K562 (cell line): ENCODE measurements at regions not wholly inside any gene's neighbourhood (a gene's known extent, or its start where the extent isn't known, plus 50 kb on each side); places are given as distances from the start of the nearest gene placed in this dataset.

ENCODE experiments used
- ATAC-seq: fragments of 200-7000 bp; cut with Tn5 transposase; 3 replicates; pipeline ENCODE4 v1.9.1; 2020; ENCODE audit warnings: moderate library complexity
- BruUV-seq: library from RNA; stranded (reverse); fragments of 400-500 nt; replicated peaks from 2 replicates; lab custom pipeline; 2021; lab: Mats Ljungman, UMichigan
- CTCF ChIA-PET: fragments of 300-600 bp; formaldehyde crosslinking; extraction: SDS; loops from one replicate; lab custom pipeline; 2021; ENCODE audit warnings: low intra/inter-chr PET ratio; lab: Yijun Ruan, JAX
- POLR2A ChIA-PET: fragments of 300-600, 350-650 bp; sonication (Branson Sonifier 250); formaldehyde crosslinking; extraction: SDS; loops from one replicate; lab custom pipeline; 2021; ENCODE audit warnings: antibody characterized with exemption, inconsistent platforms; lab: Yijun Ruan, JAX
- DNase-seq, 4 experiments: peaks; one replicate each; pipeline versions ENCODE4 v3.0.0 to v3.0.0-alpha.2; 2011 to 2018; ENCODE audit warnings: low spot score in 3 of 4, mixed read lengths in 3 of 4; ENCODE audit errors: extremely low read depth in 1 of 4
- FAIRE-seq: peaks from 2 replicates; lab custom pipeline; 2011; peaks lifted over from hg19 to GRCh38; lab: Jason Lieb, UNC
- H2AFZ ChIP-seq: 2 replicates; pipeline ENCODE4 v1.6.0; 2011; ENCODE audit warnings: low read depth, low read length, control low read depth, inconsistent platforms
- H3K27ac ChIP-seq: fragments of 200-600 bp; 3 replicates; pipeline ENCODE4 v1.8.0; 2011; ENCODE audit warnings: low read depth, mild to moderate bottlenecking, control low read depth, inconsistent platforms, low read length, moderate library complexity, mixed read lengths; ENCODE audit errors: extremely low read depth
- H3K27me3 ChIP-seq, 2 experiments: fragments of 300-600 bp in 1 of 2; 2 replicates in 1 of 2; 3 replicates in 1 of 2; pipeline versions ENCODE4 v1.6.0 to v1.8.0; 2011; ENCODE audit warnings: inconsistent platforms in 2 of 2, low read length in 2 of 2, mild to moderate bottlenecking in 1 of 2, mixed read lengths in 1 of 2, moderate library complexity in 1 of 2; ENCODE audit not compliant: control insufficient read depth in 2 of 2, insufficient read depth in 2 of 2
- H3K36me3 ChIP-seq: fragments of 300-600 bp; 3 replicates; pipeline ENCODE4 v1.8.0; 2011; ENCODE audit warnings: mild to moderate bottlenecking, low read length, inconsistent platforms; ENCODE audit not compliant: control insufficient read depth, insufficient read depth
- H3K4me1 ChIP-seq, 2 experiments: fragments of 200-600 bp in 1 of 2; replicated peaks in 1 of 2; 2 replicates in 1 of 2; 3 replicates in 1 of 2; pipeline versions ENCODE4 v1.5.1 to v1.8.0; 2011; ENCODE audit warnings: inconsistent platforms in 2 of 2, low read length in 2 of 2, mild to moderate bottlenecking in 1 of 2, mixed read lengths in 1 of 2, moderate library complexity in 1 of 2; ENCODE audit not compliant: control insufficient read depth in 2 of 2, insufficient read depth in 2 of 2
- H3K4me2 ChIP-seq: 2 replicates; pipeline ENCODE4 v1.6.1; 2011; ENCODE audit warnings: low read length, control low read depth, inconsistent platforms, mixed read lengths; ENCODE audit not compliant: insufficient read depth
- H3K4me3 ChIP-seq: fragments of 200-600 bp; sonication (generic), shearing (Covaris generic); 2 replicates; pipeline ENCODE4 v1.5.1; 2016; ENCODE audit warnings: control low read depth, inconsistent platforms
- H3K79me2 ChIP-seq: fragments of 200-600 bp; 3 replicates; pipeline ENCODE4 v1.8.0; 2011; ENCODE audit warnings: low read length, inconsistent platforms; ENCODE audit not compliant: control insufficient read depth, insufficient read depth
- H3K9ac ChIP-seq, 2 experiments: 2 replicates each; pipeline versions ENCODE4 v1.6.0 to v1.6.1; 2011; ENCODE audit warnings: low read depth in 2 of 2, low read length in 2 of 2, control low read depth in 1 of 2, inconsistent platforms in 1 of 2, mild to moderate bottlenecking in 1 of 2, mixed read lengths in 1 of 2; ENCODE audit not compliant: insufficient read depth in 1 of 2
- H3K9me1 ChIP-seq: one replicate; pipeline ENCODE4 v1.6.0; 2011; ENCODE audit warnings: inconsistent platforms, mild to moderate bottlenecking, low read length, moderate library complexity; ENCODE audit not compliant: control insufficient read depth, insufficient read depth
- H3K9me3 ChIP-seq: replicated peaks from 2 replicates; pipeline ENCODE4 v1.5.1; 2011; ENCODE audit warnings: low read depth, low read length, inconsistent platforms; ENCODE audit not compliant: control insufficient read depth, insufficient read depth
- H4K20me1 ChIP-seq: replicated peaks from 2 replicates; pipeline ENCODE4 v1.6.1; 2011; ENCODE audit warnings: low read length, inconsistent platforms, mixed read lengths; ENCODE audit not compliant: control insufficient read depth, insufficient read depth
- CBFA2T3 ChIP-seq: fragments of 450-650 bp; IDR thresholded peaks from 2 replicates; pipeline ENCODE4 v1.6.1; 2017
- COPS2 ChIP-seq: fragments of 450-650 bp; conservative IDR thresholded peaks from 2 replicates; pipeline ENCODE4 v1.6.1; 2016; ENCODE audit warnings: mild to moderate bottlenecking, moderate library complexity
- NEUROD1 ChIP-seq: fragments of 150-350 bp; IDR thresholded peaks from 2 replicates; pipeline ENCODE4 v1.6.1; 2014; ENCODE audit warnings: borderline replicate concordance, low read length, low read depth; ENCODE audit not compliant: partially characterized antibody
- SAFB ChIP-seq: fragments of 200-400 bp; formaldehyde crosslinking; IDR thresholded peaks from 2 replicates; pipeline ENCODE4 v1.6.1; 2017; ENCODE audit warnings: low read depth, low read length, borderline replicate concordance
- ZSCAN32 ChIP-seq: fragments of 450-650 bp; formaldehyde crosslinking; IDR thresholded peaks from 2 replicates; pipeline ENCODE4 v1.4.0; 2020; ENCODE audit warnings: mild to moderate bottlenecking, moderate library complexity
- WGBS: fragments of 100-300 bp; shearing (Covaris generic); methylation state at CpG from one replicate; pipeline ENCODE4 v1.1.6; 2016; ENCODE audit warnings: low coverage, mixed read lengths; ENCODE audit not compliant: insufficient coverage; ENCODE audit errors: missing lambda C conversion rate; 5-methylcytosine and 5-hydroxymethylcytosine counted together
- in situ Hi-C: fragments of 300-500 bp; cut with MboI; formaldehyde crosslinking; loops from 4 replicates; pipeline ENCODE4 v1.15.0; 2018; ENCODE audit warnings: inconsistent platforms, mixed read lengths
- intact Hi-C: fragments of 100-400 bp; cut with micrococcal nuclease; formaldehyde crosslinking; loops from 2 replicates; pipeline ENCODE4 v1.14.2; 2022
- TF ChIP-seq, protein P1 (sequence below): fragments of 250-450 bp; sonication (Bioruptor Pico); IDR thresholded peaks from 2 replicates; pipeline ENCODE4 v1.5.0; 2022; ENCODE audit warnings: mild to moderate bottlenecking

DNA sequence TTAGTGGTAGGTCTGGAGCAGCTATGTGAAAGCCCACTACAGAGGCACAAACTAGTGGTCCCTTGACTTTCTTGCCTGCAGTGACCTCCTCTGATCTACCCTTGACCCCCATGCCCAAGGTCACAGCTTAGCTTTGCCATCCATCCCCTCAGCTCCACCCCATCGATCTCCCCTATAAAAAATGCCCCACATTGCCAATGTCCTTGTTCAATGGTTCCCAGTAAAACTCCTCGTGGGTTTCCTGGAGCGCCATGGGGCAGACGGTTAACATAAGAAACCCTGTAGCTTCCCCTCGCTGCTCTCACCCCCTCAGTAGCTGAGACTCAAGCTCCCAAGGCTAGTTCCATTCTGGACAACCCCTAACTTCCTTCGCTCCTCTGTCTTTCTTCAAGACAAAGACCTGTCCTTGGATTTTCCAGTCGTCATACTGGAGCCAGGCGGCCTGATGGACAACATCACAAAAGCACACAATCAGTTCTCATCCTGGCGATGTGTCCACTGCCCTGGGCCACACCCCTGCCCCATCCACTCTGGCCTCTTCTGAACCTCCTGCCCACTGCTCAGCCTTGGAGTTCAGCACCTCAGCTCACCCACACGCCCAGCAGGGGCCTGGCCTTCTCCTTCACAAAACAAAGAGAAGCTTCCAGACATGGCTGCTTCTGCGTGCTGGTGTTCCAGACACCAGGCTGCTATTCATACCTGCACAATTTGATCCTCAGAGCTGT, 1429.3 kb downstream of the BRD1 start (continued):
- TF ChIP-seq, protein P1, sequence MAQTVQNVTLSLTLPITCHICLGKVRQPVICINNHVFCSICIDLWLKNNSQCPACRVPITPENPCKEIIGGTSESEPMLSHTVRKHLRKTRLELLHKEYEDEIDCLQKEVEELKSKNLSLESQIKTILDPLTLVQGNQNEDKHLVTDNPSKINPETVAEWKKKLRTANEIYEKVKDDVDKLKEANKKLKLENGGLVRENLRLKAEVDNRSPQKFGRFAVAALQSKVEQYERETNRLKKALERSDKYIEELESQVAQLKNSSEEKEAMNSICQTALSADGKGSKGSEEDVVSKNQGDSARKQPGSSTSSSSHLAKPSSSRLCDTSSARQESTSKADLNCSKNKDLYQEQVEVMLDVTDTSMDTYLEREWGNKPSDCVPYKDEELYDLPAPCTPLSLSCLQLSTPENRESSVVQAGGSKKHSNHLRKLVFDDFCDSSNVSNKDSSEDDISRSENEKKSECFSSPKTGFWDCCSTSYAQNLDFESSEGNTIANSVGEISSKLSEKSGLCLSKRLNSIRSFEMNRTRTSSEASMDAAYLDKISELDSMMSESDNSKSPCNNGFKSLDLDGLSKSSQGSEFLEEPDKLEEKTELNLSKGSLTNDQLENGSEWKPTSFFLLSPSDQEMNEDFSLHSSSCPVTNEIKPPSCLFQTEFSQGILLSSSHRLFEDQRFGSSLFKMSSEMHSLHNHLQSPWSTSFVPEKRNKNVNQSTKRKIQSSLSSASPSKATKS: no peak
- TF ChIP-seq NEUROD1 (no peak), CBFA2T3 (no peak)

DNA sequence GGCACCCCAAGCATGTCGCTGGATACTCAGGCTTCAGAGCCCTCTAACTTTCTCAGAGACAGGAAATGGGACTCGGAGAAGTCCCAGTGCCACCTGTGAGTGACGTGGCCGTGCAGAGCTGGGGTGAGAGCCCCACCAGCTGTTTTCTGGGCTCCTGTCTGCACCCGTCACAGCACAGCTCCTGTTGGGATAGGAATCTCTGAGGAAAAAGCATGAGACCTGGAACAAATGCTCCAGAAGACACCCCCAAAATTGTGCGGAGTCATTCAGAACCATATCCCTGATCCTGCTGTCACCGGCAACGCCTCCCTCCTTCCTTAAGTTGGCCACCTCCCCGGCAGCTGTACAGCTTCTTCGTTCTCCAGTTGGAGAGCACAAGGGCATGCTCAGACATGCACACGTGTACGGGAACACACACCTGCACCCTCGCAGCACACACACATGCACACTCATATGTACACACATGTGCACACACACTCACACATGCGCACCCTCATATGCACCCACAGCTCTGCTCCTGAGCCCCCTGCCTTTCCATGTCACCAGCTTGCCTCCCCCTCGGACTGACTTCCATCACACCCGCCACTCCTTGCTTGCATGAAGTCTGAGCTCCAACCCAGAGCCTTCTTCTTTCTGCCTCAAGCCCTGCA, 1430.0 kb downstream of the BRD1 start:
- Histone ChIP-seq H3K4me3 (no peak overlapping the region), H2AFZ (no peak overlapping the region), H3K4me2 (no peak overlapping the region), H3K36me3 (no peaks in the 10 kb centered on the region), H3K9me3 (no peaks in the 10 kb centered on the region), H3K9me1 (no peaks in the 10 kb centered on the region), H3K79me2 (no peaks in the 10 kb centered on the region), H3K27me3 (peaks cover 0 to 20% of the 10 kb centered on the region in 2 experiments; a peak in 2 of 5 replicates), H3K4me1 (no peaks in the 10 kb centered on the region), H3K27ac (no peak overlapping the region), H3K9ac (no peak overlapping the region), H4K20me1 (no peaks in the 10 kb centered on the region)
- DNase-seq: no peak
- TF ChIP-seq ZSCAN32 (CRISPR knock-in tag) (no peak), SAFB (no peak), COPS2 (no peak)
- intact Hi-C loops: no loop called here
- CTCF ChIA-PET: no interaction called here
- WGBS: 0% methylated on average over 11 of the region's 16 CpGs
- FAIRE-seq: no peak
- POLR2A ChIA-PET: interaction anchor here (0.7 kb wide), 1 partner anchor 9 kb away, joined by 3 read pairs; no protein-coding TSS in a partner anchor
- no peak for ATAC-seq
- in situ Hi-C loops: no loop called here
- BruUV-seq: no TSS peak
